SK-N-MC (cell line): ENCODE measurements at regions not wholly inside any gene's neighbourhood (a gene's known extent, or its start where the extent isn't known, plus 50 kb on each side); places are given as distances from the start of the nearest gene placed in this dataset.

Experiments
- EZH2 ChIP-seq: fragments of 200-600 bp; sonication (generic); IDR thresholded peaks from one replicate; pipeline ENCODE4 v1.6.1; 2017; ENCODE audit warnings: antibody characterized with exemption
- FOXP2 ChIP-seq: optimal IDR thresholded peaks from 2 replicates; pipeline ENCODE3; 2011; ENCODE audit warnings: mild to moderate bottlenecking, moderate library complexity; ENCODE audit not compliant: insufficient read depth; ENCODE audit errors: extremely low read length, control extremely low read depth
- POLR2AphosphoS5 ChIP-seq: IDR thresholded peaks from 2 replicates; pipeline ENCODE4 v1.6.1; 2012; ENCODE audit warnings: mild to moderate bottlenecking, low read depth, low read length, borderline replicate concordance

GRCh38 chr6:168197636-168198301, 118.8 kb upstream of the FRMD1 start:
- TF ChIP-seq POLR2AphosphoS5, result no peak
- TF ChIP-seq EZH2, result no peak
- no peak for TF ChIP-seq FOXP2
